ENCODE measurements at regions not wholly inside any gene's neighbourhood (a gene's known extent, or its start where the extent isn't known, plus 50 kb on each side); places are given as distances from the start of the nearest gene placed in this dataset.

DNA sequence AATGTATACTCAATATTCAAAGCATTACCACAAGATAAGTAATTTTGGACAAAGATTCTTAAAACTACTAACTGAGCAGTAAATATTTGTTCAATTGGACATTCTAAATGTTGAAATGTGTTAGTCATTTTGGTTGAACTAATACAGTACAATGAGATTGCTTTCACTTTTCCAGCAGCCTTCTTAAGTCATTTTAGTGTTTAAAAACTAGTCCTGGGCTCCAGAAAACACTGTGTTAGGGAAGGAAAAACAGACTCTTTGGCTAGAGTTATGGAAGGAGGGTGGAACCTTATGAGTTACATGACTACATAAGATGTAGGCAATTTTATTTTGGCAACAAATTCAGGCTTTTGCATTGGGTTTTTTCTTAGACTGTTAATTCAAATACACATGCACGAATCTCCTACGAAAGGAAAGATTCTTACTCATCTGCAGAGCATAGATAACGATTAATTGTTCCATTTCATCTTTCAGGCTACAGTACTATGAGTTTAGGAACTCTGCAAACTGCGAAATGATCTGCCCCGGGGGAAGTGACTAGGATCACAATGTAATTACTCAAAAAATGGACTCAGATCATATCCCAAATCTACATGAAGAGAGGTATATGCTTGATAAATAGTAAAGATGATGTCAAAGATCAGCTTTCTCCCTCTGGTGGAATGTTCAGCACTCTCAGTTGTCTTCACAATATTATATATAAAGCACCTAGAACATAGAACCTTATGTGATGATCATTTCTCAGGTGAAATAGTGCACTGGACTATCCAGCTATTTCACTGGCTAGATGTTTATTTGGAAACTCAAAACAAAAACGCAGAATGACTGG lies 492.8 kb upstream of the MDFIC2 start:
- DNase-seq (ENCODE audit: extremely low read depth, low read depth, low spot score) = no peak

- no peak for DNase-seq (ENCODE audit: extremely low read depth, low read depth, low spot score)
Measured at GRCh38 chr3:70803891-70804290, 491.5 kb upstream of the MDFIC2 start.

GRCh38 chr3:70803319-70803718 lies 490.9 kb upstream of the MDFIC2 start:
- no peak for DNase-seq (ENCODE audit: extremely low read depth, low read depth, low spot score)

DNA sequence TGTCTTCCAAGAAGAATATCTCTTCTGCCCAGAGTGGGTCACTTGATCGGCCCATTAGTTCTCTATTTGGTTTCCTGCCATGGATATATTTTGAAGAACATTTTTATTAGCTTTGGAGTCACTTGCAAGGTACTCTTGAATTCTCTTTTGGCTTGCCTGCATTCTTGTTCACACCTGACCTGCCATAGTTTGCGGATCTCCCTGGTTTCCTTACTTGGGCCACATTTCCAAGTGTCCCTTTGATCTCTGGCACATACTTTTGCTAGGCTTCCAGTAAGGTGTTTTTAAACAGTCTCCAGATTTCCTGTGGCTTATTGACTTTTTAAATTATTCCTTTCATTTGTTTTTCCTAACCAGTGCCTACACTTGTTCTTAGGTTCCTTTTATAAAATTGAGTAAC lies 488.5 kb upstream of the MDFIC2 start:
- no peak for DNase-seq (ENCODE audit: extremely low read depth, low read depth, low spot score)

- no peak for DNase-seq (ENCODE audit: extremely low read depth, low read depth, low spot score)
Measured at GRCh38 chr3:70789878-70790277, 477.4 kb upstream of the MDFIC2 start.

GRCh38 chr3:70780790-70781189 lies 468.4 kb upstream of the MDFIC2 start:
- DNase-seq (ENCODE audit: extremely low read depth, low read depth, low spot score) = no peak

DNA sequence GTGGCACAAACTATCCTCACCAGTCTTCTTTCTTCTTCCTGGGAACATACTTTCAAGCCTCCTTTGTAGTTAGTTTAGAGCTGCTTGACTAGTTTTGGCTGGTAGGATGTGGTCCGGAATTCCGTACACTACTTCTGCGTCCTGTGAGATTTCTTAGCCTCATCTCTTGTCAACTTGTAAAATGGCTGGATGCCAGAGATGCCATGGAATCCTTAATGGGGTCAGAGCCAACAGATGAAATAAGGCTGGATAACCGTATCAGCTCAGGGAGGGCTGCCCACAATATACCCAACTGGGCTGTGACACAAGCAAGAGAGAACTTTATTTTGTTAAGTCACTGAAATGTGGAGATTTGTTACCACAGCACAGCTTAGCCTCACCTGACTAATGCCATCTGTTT lies 466.9 kb upstream of the MDFIC2 start:
- DNase-seq (ENCODE audit: extremely low read depth, low read depth, low spot score) = no peak

- no peak for DNase-seq (ENCODE audit: extremely low read depth, low read depth, low spot score)
Measured at GRCh38 chr3:70776081-70776480, 463.6 kb upstream of the MDFIC2 start.

DNA sequence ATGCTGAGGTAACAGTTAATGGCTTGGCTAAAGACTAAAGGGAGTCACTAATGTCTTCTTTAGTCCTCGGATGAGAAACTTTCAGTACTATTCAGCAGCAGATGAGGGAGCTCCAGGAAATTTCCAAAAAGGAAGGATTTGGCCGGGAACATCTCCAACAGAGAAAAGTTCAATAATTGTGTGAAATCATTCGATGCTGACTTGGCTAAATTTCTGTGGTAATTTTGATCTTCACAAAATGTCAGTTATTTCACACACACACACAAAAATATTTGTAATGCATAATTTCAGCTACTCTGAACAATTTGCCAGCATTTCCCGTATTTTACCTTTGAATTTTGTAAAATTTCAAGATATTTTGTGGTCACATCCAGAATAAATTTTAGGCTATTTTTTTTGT lies 462.8 kb upstream of the MDFIC2 start:
- DNase-seq (ENCODE audit: extremely low read depth, low read depth, low spot score) = no peak

DNA sequence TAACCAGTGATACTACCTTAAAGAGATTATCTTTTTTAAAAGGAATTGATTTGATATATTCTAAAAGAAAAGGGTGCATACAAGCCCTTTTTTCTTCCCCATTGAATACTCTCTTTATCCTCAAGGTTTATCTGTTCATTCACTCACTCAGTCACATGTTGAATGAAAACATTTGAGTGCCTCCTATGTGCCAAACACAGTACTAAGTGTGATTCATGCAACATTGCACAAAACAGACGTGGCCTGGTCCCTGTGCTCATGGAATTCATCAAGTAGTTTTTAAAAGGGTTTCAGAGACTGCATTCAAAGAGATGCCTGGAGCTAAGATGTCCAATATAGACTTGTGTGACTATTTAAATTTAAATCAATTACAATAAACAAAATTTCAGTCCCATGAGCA lies 462.2 kb upstream of the MDFIC2 start:
- DNase-seq (ENCODE audit: extremely low read depth, low read depth, low spot score) = no peak

DNA sequence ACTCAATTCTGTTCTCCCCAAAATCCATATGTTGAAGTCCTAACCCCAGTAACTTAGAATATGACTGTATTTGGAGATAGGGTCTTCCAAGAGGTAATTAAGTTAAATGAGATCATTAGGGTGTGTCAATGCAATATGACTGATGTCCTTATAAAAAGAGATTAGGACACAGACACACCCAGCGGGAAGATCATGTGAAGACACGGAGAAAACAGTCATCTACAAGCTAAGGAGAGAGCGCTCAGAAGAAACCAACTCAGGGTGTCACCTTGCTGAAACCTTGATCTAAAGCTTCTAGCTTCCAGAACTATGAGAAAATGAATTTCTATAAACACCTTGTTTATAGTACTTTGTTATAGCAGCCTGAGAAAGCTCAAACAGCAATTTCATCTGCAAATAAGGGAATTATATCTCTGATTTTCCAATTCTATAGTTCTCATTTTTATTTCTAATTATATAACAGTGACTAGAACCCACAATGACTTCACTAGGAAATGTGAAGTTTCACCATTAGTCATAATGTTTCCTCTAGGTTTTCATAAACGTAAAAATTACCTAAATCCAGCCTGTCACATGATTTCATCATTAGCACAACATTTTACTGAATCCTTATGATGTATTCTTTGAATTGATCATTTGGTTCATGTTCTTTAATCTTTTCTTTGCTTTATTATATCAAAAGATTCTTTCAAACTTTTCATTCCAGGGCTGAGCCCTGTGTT lies 459.1 kb upstream of the MDFIC2 start:
- no peak for DNase-seq (ENCODE audit: extremely low read depth, low read depth, low spot score)

GRCh38 chr3:70770650-70771049 lies 458.2 kb upstream of the MDFIC2 start:
- no peak for DNase-seq (ENCODE audit: extremely low read depth, low read depth, low spot score)

GRCh38 chr3:70766301-70766700 lies 453.9 kb upstream of the MDFIC2 start:
- no peak for DNase-seq (ENCODE audit: extremely low read depth, low read depth, low spot score)

- DNase-seq (ENCODE audit: extremely low read depth, low read depth, low spot score) = no peak
Measured at GRCh38 chr3:70763894-70764293, 451.5 kb upstream of the MDFIC2 start.

- DNase-seq (ENCODE audit: extremely low read depth, low read depth, low spot score) = no peak
Measured at GRCh38 chr3:70757658-70758057, 445.2 kb upstream of the MDFIC2 start.

DNA sequence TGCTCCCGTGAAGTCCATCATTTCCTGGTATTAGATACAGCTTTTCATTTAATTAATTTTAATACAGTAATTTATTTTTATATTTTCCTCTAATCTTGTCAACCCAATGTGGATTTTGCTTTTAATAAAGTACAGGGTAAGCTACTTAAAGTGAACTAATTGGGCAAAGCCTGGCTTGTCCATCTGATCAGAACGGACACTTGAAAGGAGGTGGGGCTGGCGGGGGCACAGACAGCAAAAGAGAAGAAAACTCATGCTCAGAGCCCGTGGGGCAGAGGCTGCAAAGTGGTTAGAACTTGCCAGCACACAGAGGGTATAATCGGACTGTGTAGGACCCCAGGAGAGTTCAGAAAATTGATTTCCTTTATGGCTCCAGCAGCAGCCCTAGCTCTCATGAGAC lies 443.1 kb upstream of the MDFIC2 start:
- no peak for DNase-seq (ENCODE audit: extremely low read depth, low read depth, low spot score)

GRCh38 chr3:70754314-70754713 lies 441.9 kb upstream of the MDFIC2 start:
- no peak for DNase-seq (ENCODE audit: extremely low read depth, low read depth, low spot score)

DNA sequence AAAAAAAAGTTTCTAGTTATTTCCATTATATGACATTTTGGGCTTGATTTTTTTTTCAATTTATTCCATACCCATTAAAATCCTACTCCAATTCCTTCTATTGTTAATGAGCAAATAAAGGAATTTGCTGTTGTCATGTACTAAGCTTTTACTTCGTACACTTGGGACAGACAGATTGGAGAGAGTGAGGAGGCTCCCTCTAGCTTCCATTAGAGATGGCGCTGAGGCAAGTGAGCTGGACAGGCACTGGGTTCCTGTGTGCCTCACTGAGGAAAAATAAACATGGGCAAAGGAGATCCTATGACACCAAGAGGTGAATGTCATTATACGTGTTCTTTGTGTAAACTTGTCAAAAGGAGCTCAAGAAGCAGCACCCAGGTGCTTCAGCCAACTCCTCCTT lies 441.1 kb upstream of the MDFIC2 start:
- DNase-seq (ENCODE audit: extremely low read depth, low read depth, low spot score) = no peak

DNA sequence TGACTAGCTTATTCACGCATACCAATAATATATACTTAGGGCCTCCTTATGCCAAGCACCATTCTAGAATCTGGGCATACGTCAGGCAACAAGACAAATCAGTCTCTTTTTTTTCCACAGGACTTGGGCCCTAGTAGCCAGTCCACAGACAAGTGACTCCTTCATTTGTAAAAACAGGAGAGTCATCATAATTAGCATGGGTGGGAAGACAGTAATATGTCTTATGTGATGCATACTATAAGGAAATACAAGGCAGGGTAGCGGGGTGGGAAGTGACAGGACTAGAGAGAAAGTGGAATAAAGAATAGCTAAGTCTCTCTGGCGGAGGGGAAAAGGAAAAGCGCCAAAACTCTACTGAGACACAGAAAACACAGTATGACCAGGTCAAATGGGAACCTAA lies 439.6 kb upstream of the MDFIC2 start:
- DNase-seq (ENCODE audit: extremely low read depth, low read depth, low spot score) = no peak

- DNase-seq (ENCODE audit: extremely low read depth, low read depth, low spot score) = no peak
Measured at GRCh38 chr3:70749122-70749521, 436.7 kb upstream of the MDFIC2 start.

GRCh38 chr3:70748593-70748992 lies 436.2 kb upstream of the MDFIC2 start:
- no peak for DNase-seq (ENCODE audit: extremely low read depth, low read depth, low spot score)

GRCh38 chr3:70747847-70748246 lies 435.4 kb upstream of the MDFIC2 start:
- no peak for DNase-seq (ENCODE audit: extremely low read depth, low read depth, low spot score)

All from glomerular endothelial cell (primary cell).